HG03135 (cell line): ENCODE measurements at regions not wholly inside any gene's neighbourhood (a gene's known extent, or its start where the extent isn't known, plus 50 kb on each side); places are given as distances from the start of the nearest gene placed in this dataset.
"Not testable (repeated sequence)": the region's sequence is repeated elsewhere in the genome, so short reads cannot be mapped to it uniquely, and the experiment has no call there.

Experiments used
- ATAC-seq: cut with Tn5 transposase; IDR thresholded peaks from one replicate; pipeline ENCODE4 v1.9.1; 2021; ENCODE audit warnings: mild to moderate bottlenecking, moderate library complexity; ENCODE audit not compliant: unreplicated experiment

- ATAC-seq = no peak
Measured at GRCh38 chr13:39931505-39931904, 276.0 kb downstream of the COG6 start.

DNA sequence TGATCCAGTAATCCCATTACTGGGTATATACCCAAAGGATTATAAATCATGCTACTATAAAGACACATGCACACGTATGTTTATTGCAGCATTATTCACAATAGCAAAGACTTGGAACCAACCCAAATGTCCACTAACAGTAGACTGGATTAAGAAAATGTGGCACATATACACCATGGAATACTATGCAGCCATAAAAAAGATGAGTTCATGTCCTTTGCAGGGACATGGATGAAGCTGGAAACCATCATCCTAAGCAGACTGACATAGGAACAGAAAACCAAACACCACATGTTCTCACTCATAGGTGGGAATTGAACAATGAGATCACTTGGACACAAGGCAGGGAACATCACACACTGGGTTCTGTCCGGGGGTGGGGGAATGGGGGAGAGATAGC is 277.1 kb downstream of the COG6 start:
- not testable (repeated sequence) for ATAC-seq

DNA sequence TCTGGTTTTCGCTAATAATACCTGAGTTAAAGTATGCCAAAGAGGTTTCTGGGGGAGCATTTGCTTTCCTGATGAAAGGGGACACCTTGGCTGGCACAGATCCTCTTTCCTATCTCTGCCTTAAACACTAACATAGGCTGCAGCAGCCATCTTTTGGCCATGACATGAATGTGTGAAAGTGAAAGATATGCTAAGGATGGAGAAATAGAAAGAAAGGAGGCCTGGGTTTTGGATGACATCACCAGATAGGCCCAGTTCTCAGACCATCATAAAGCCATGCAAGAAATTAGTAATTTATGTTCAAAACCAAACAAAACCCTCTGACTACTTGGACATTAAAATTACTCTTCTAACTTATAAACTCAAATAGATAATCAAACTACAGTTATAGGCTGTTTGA is 279.7 kb downstream of the COG6 start:
- ATAC-seq = no peak

DNA sequence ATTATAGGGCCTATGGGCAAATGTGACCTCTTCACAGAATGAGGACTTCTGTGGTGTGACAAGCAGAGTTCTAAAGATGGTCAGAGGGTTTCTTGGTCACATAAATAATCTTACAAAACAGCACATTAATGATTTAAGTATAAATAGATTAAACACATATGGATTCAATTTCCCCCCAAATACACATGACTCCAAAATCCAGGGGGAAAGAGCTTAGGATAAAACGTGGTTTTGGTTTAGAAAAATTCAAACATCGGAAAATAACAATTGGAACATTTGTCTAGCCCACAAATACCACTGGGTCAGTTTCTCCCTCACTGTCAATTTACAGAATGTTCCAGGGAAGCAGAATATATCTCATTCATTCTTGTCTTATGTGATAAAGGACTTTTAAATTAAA is 283.1 kb downstream of the COG6 start:
- no peak for ATAC-seq

DNA sequence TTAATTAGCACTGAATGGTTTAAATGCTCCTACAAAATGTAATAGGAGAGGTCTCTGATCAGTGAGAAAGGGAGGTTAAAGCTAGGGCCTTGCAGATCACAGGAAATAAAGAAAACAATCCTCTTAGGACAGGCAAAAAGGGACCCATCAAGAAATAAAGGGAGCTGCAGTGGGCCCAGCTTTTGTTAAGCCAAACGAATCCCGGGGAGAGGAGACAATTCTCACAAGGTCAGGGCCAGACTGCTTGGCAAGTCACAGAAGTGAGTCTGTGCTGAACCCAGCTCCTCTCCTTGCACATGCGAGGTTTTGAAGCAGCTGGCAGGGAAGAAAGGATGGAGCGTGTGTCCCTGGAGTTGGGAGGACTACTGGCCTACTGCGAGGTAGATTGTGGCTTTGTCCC is 285.8 kb downstream of the COG6 start:
- no peak for ATAC-seq

DNA sequence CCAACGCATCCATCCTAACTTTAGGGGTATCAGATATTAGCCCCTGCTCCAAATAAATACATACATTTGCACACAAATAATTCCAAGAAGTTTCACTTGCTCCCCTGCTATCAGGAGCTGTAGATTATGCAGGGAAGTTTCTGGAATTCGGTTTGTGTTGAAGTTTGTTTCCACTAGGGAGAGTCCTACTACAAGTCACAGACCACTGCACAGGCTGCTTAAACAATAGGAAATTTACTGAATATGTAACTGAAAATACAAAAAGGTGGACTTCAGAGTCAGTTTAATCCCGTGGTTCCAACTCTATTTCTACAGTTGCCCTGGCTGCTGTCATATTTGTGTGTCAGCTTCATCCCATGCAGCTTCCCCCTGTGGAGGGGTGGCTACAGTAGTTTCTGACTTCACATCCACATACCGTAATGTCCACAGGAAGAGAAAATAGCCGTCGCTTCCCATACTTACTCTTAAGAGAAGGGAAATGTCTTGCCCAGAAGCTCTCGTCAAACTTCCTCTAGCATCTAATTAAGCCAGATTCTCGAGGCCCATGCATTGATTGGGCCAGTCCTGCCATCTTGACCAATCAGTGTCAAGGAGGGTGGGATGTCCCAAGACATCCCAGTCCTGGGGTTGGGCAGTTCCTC is 286.6 kb downstream of the COG6 start:
- ATAC-seq = no peak

DNA sequence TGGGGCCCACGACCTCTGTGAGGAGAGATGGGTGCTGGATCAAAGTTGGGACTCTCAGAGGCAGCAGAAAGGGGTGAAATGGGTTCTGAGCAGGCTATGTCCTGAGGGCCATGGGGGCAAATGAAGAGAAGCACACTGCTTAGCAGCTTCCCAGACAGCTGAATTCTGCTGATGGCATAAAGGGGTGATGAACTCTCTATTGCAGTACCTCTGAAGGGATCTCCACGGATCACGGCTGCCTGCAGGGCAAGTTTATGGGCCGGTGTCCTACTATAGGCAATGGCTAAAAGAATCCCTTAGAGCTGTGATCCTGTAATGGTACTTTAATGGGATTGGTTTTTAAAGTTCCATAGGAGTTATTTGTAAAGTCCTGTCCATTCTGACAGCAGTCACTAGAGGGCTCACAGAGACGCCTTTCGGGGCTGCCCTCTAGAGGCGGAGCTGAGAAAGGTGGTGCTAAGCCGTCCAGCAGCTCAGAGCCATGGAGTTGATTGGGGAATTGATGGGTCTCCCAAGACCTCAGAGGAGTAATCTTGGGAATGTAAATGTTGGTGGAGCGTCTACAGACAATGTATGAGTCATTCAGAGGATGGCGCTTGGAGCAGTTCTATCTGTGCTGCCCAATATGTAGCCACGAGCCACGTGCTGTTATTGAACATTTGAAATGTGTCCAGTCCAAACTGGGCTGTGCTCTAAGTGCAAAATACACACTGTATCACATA is 287.3 kb downstream of the COG6 start:
- peak; percentile 97 for ATAC-seq

GRCh38 chr13:39943711-39944110 is 288.2 kb downstream of the COG6 start:
- no peak for ATAC-seq

- no peak for ATAC-seq
Measured at GRCh38 chr13:39945226-39945625, 289.8 kb downstream of the COG6 start.

DNA sequence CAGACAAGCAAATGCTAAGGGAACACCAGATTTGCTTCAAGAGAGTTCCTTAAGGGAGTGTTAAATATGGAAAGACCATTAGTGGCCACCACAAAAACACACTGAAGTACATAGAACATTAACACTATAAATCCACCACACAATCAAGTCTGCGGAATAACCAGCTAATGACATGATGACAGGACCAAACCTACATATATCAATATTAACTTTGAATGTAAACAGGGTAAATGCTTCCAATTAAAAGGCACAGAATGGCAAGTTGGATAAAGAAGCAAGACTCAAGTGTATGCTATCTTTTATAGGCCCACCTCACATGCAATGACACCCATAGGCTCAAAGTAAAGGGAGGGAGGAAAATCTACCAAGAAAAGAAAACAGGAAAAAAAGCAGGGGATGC is 291.3 kb downstream of the COG6 start:
- ATAC-seq = no peak

DNA sequence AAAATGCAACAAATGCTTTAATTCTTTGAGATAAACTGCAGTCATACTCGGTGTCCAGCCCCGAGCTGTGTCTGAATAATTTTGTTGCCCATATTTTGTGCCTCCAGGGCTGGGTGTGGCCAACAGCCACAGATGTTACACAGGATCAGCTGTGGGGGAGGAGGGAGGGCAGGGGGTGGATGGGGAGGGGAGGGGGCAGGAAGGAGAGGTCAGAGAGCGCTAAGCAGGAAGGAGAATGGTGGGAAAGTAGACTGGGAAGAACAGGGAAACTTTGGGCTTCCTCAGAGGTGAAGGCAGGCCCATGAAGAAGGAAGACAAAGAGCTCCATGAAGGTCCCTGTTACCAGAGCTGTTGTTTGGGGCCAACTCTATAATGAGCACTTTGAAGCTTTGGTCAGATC is 295.8 kb downstream of the COG6 start:
- no peak for ATAC-seq

DNA sequence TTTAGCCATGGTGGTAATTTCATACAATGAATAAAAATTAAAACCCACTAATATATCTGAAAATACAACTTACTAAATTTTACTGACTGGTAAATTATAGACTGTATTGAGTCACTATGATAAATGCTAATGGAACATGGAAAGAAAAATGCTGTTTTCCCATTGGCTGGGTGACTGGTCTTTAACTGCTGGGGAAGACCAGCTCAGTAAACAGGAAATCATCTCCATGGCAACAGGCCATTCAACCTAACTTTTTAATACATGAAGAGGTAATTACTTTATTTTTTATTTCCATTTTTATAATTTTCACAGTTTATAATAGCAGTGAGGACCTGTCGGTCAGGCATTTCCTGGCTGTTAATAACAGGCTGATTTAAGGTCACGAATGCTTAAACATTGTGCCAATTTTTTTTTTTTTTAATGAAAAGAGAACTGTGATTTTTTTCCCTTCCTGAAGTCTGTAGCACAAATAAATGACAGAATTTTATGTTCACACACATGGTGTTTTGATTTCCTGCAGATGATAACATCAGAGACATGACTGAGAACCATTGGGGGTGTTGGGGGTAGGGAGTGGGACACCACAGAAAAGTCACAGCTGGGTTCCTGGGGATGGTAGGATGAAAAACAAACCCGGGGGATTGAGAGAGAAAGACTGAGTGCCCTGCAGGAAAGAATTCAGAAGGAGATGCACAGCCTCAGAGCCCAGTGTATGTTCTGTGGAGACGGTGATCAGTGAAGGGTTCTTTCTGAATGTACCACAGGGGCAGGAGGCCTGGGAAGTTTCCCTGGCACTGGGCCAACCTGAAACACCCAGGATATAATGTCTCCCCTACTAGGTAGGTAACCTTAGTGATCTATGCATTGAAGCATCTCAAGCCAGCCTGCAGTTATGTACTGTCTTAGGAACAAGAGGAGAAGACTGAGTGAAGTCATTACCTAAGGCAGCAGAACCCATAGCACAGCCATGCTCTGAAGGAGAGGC is 297.1 kb downstream of the COG6 start:
- ATAC-seq = no peak

DNA sequence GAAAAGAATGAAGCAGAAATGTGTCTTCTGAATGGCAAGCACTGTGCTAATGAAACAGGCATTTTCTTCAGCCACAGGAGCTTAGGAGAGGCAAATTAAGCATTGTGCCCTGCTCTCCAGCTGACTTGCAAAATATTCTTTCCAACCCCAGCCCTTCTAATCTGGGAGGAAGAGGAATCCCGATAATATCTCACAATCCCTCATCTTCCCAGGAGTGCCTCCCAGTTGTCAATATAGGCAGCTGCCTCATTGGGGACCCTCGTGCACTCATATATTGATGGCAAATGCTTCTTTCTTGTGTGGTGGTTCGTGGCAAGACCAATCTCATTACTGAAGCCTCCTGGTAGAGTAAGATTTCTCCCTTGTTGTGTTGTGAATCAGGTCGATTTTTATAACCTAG is 299.0 kb downstream of the COG6 start:
- ATAC-seq = no peak

GRCh38 chr13:39955560-39955959 is 300.1 kb downstream of the COG6 start:
- peak; percentile 40 for ATAC-seq

- ATAC-seq = peak; percentile 40
Measured at GRCh38 chr13:39956036-39956435, 300.6 kb downstream of the COG6 start.

DNA sequence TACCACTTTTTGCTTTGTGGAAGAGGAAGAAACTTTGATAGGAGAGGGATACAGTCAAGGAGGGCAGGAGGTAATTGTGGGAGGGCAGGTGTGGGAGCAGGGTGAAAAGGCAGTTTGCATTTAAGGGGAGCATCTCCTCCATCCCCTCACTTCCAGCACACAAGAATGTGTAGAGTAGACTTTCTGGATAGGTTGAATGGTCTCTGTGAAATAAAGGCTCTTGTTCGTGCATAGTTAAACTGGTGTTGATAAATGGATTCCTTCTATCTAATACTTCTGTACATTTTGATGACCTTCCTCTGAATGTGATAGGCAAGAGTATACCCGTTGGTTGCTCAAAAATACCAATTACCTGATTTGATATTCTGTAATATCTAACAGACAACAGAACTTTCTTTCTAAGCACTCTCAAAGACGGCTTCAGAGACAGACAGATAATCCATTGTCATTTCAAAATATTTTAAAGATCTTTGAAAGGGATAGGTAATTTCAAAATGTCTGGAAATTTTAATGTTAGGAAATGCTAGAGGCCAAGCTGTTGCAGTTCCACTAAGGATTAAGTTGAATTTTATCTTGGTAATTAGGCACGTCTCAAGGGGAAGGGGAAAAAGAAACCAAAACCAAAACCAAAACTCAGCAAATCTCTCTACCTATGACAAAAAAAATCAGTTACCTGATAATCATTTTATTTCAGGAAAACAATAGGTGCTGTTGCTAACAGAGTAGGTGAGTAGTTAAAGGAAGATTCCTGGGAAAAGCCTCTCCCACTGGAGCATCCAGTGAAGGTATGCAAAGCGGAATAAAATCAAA is 302.6 kb downstream of the COG6 start:
- no peak for ATAC-seq

- no peak for ATAC-seq
Measured at GRCh38 chr13:39959497-39960144, 304.2 kb downstream of the COG6 start.

- ATAC-seq = no peak
Measured at GRCh38 chr13:39960191-39960590, 304.7 kb downstream of the COG6 start.

GRCh38 chr13:39961036-39961435 is 305.6 kb downstream of the COG6 start:
- ATAC-seq = no peak

DNA sequence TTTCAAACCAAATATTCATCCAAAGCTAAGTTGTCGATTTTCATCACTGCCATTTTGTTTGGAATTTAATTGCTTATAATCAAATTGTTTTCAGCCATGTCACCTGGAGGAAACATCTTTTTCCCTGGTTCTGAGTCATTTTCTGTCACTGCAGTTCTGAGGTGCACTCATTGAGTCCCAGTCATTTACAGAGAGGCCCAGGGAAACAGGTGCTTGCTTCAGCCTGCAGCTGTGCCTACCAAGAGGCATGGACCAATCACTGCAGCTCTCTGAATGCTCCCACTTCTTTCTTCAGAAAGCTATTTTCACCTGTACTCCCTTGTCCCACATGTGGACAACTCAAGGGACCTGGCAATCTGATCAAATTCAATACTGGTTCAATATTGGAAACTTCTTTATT is 308.1 kb downstream of the COG6 start:
- no peak for ATAC-seq
